Pancreas (tissue), 10 donors: ENCODE measurements at regions not wholly inside any gene's neighbourhood (a gene's known extent, or its start where the extent isn't known, plus 50 kb on each side); places are given as distances from the start of the nearest gene placed in this dataset.

Source experiments
- ATAC-seq, 4 donors: fragments of 200-7000 bp; cut with Tn5 transposase; one replicate each; pipeline versions ENCODE4 v1.8.0 to v1.9.1; 2020; ENCODE audit warnings: mild to moderate bottlenecking in 4 of 4, moderate library complexity in 4 of 4
- DNase-seq, 6 donors: peaks; one replicate each; pipeline ENCODE4 v3.0.0-alpha.2; 2020
- FAIRE-seq: peaks from 2 replicates; lab custom pipeline; 2012; peaks lifted over from hg19 to GRCh38; lab: Jason Lieb, UNC
- H3K27ac ChIP-seq, 4 donors: fragments of 200-600 bp; sonication (generic); 1 replicate in 3 of 4; 2 replicates in 1 of 4; pipeline versions ENCODE4 v1.5.0 to v1.8.0; 2020
- H3K27me3 ChIP-seq, 4 donors: fragments of 200-600 bp; one replicate each; pipeline ENCODE4 v1.8.0; 2021
- H3K36me3 ChIP-seq, 3 donors: fragments of 200-600 bp; sonication (generic) in 1 of 3; one replicate each; pipeline versions ENCODE4 v1.5.0 to v1.8.0; 2020 to 2021
- H3K4me1 ChIP-seq, 3 donors: fragments of 200-600 bp; one replicate each; pipeline ENCODE4 v1.8.0; 2021
- H3K4me3 ChIP-seq, 4 donors: fragments of 200-600 bp; sonication (generic) in 2 of 4; one replicate each; pipeline versions ENCODE4 v1.5.0 to v1.8.0; 2020 to 2021
- H3K9me3 ChIP-seq, 4 donors: fragments of 200-600 bp; one replicate each; pipeline ENCODE4 v1.8.0; 2021
- WGBS, 2 donors: extraction: QIAGEN DNeasy Blood & Tissue Kit; methylation state at CpG; one replicate each; pipeline ENCODE4 v1.1.7; 2013; 5-methylcytosine and 5-hydroxymethylcytosine counted together
- intact Hi-C, 3 donors: fragments of 100-400 bp; cut with DNase I; formaldehyde crosslinking; loops; one replicate each; pipeline versions ENCODE4 v1.11.1 to v1.14.2; 2022
- TF ChIP-seq, protein P1 (sequence below), 4 donors: fragments of 200-600 bp; sonication (generic) in 3 of 4; IDR thresholded peaks; one replicate each; pipeline versions ENCODE4 v1.5.0 to v1.8.0; 2021; ENCODE audit warnings: antibody characterized with exemption in 4 of 4
- donor health status: healthy with polysubstance abuse.
- donor health status: DM: no; HTN: no; CAD: no; lungs with moderate emphysema.
- donor health status: DM: no; HTN: no; CAD: no.
- donor health status: control.
- donor health status: control.
- donor health status: Bipolar disorder and iron deficiency.
- donor health status: DM: yes; HTN: yes; CAD: no.
- donor health status: DM: no; HTN: no; CAD: no.
- donor health status: DM: no; HTN: no; CAD: no.
- donor health status: DM: yes; HTN: yes; CAD: no.

DNA sequence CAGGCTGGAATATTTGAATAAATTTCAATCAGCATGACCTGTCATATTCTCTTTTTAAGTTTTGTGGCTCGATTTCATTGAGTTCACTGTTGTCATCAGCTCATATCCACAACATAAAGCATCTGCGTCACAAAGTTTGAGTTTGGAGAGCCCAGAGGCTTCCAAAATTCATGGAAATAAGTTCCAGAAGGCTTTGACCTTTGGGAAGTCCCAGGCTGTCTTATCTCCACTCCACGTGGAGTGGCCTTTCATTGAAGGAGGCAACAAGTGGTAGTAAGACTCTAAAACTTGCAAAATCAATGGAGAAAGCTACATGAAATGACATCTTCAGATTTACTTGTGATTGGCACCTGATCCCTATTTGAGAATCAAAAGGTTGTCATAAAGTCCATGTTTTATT, 54.1 kb upstream of the UNC5C start:
- TF ChIP-seq, protein P1, sequence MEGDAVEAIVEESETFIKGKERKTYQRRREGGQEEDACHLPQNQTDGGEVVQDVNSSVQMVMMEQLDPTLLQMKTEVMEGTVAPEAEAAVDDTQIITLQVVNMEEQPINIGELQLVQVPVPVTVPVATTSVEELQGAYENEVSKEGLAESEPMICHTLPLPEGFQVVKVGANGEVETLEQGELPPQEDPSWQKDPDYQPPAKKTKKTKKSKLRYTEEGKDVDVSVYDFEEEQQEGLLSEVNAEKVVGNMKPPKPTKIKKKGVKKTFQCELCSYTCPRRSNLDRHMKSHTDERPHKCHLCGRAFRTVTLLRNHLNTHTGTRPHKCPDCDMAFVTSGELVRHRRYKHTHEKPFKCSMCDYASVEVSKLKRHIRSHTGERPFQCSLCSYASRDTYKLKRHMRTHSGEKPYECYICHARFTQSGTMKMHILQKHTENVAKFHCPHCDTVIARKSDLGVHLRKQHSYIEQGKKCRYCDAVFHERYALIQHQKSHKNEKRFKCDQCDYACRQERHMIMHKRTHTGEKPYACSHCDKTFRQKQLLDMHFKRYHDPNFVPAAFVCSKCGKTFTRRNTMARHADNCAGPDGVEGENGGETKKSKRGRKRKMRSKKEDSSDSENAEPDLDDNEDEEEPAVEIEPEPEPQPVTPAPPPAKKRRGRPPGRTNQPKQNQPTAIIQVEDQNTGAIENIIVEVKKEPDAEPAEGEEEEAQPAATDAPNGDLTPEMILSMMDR (IDR thresholded peaks at IDR 0.05): no peak
- FAIRE-seq: no peak
- no peaks in the 10 kb centered on the region for H3K36me3 ChIP-seq
- H3K9me3 ChIP-seq: no peaks in the 10 kb centered on the region
- H3K27ac ChIP-seq: no peak overlapping the region
- DNase-seq: no peak
- WGBS, 2 donors: 47 to 60% methylated on average over 3 of the region's 3 CpGs
- no peak overlapping the region for H3K4me3 ChIP-seq
- H3K27me3 ChIP-seq: no peaks in the 10 kb centered on the region
- intact Hi-C loops: no loop called here
- ATAC-seq: no peak
- no peaks in the 10 kb centered on the region for H3K4me1 ChIP-seq

GRCh38 chr4:95601356-95601755, 52.6 kb upstream of the UNC5C start:
- Histone ChIP-seq H3K4me3 (no peak overlapping the region), H3K4me1 (no peaks in the 10 kb centered on the region), H3K27ac (no peak overlapping the region), H3K9me3 (no peaks in the 10 kb centered on the region), H3K36me3 (no peaks in the 10 kb centered on the region), H3K27me3 (no peaks in the 10 kb centered on the region)
- TF ChIP-seq, protein P1 (IDR thresholded peaks at IDR 0.05): no peak
- WGBS, 2 donors: 78 to 86% methylated on average over 4 of the region's 4 CpGs
- FAIRE-seq (no peak), ATAC-seq (no peak), DNase-seq (no peak)
- intact Hi-C loops: no loop called here

DNA sequence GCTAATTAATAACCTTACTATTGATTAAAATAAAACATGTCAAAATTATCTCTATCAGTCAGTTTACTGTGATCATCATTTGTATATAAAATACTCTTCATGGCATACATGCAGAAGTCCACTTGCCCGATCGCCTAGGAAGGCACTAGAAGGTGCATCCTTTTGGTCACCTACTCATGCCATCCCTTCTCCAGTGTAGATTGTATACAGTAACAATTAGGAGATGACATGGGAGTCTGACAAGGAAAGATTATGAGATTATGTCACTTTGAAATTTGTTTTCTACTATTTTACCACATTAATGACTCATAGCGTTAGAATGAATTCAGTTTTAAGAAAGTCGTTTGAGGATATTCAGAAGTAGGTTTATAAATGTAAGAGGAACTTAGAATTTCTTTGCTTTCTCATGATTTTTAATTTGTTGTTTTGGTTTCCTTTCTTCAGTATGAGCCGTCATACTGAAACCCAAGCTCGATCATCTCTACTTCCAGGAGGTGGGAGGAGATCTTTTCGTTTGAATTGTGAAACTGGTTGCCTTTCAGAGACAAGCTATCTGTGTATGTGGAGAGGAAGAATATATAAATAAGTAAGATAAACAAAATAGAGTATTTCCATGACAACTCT, 51.1 kb upstream of the UNC5C start:
- DNase-seq: no peak
- no peaks in the 10 kb centered on the region for H3K36me3 ChIP-seq
- H3K4me1 ChIP-seq: no peaks in the 10 kb centered on the region
- no peak overlapping the region for H3K4me3 ChIP-seq
- no peaks in the 10 kb centered on the region for H3K9me3 ChIP-seq
- FAIRE-seq: no peak
- H3K27ac ChIP-seq: no peak overlapping the region
- no peak for ATAC-seq
- TF ChIP-seq, protein P1 (IDR thresholded peaks at IDR 0.05): no peak
- no peaks in the 10 kb centered on the region for H3K27me3 ChIP-seq
- intact Hi-C loops: no loop called here
- 63 to 75% methylated on average over 7 of the region's 7 CpGs for WGBS, 2 donors
